ENCODE measurements at regions not wholly inside any gene's neighbourhood (a gene's known extent, or its start where the extent isn't known, plus 50 kb on each side); places are given as distances from the start of the nearest gene placed in this dataset.

DNA sequence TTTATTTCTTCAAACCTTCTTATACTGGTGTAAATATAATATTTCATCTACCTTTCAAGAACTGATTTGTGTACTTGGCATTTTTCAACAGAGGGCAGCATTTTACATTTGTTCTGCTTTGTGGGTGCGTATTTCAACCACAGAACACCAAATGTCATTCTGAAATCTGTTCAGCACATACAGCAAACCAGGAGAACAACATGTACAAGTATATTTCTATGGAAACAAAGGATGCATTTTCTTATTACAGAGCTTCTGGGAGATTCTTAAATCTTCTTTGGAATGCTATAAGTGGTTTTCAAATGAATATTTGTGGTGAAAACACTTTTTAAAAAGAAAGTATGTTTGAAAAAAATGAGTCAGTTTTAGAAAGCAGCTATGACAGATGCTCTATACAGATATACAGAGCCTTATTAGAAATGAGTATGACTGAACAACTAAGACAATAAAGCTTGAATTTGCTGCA is 946.0 kb downstream of the FAM181B start:
- TF ChIP-seq, protein P1, sequence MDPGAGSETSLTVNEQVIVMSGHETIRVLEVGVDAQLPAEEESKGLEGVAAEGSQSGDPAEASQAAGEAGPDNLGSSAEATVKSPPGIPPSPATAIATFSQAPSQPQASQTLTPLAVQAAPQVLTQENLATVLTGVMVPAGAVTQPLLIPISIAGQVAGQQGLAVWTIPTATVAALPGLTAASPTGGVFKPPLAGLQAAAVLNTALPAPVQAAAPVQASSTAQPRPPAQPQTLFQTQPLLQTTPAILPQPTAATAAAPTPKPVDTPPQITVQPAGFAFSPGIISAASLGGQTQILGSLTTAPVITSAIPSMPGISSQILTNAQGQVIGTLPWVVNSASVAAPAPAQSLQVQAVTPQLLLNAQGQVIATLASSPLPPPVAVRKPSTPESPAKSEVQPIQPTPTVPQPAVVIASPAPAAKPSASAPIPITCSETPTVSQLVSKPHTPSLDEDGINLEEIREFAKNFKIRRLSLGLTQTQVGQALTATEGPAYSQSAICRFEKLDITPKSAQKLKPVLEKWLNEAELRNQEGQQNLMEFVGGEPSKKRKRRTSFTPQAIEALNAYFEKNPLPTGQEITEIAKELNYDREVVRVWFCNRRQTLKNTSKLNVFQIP (CRISPR knock-in tag; IDR thresholded peaks at IDR 0.05; ENCODE audit: borderline replicate concordance, low read depth) = no peak
- no peak for TF ChIP-seq CSDC2 (CRISPR knock-in tag; IDR thresholded peaks at IDR 0.05)
- no peak for TF ChIP-seq ZFP3 (CRISPR knock-in tag; IDR thresholded peaks at IDR 0.05)
- TF ChIP-seq ARNTL (CRISPR knock-in tag; IDR thresholded peaks at IDR 0.05; ENCODE audit: borderline replicate concordance, low read depth) = no peak
- TF ChIP-seq ZFP30 (CRISPR knock-in tag; IDR thresholded peaks at IDR 0.05) = no peak
- no peak for TF ChIP-seq ZNF70 (CRISPR knock-in tag; IDR thresholded peaks at IDR 0.05)
- no peak for TF ChIP-seq TOX (CRISPR knock-in tag; IDR thresholded peaks at IDR 0.05; ENCODE audit: borderline replicate concordance)

Measured in SK-N-SH treated with all-trans-retinoic acid at 6 μM for 48 hours (cell line).